Posterior cingulate gyrus (tissue), 11 donors: ENCODE measurements at regions not wholly inside any gene's neighbourhood (a gene's known extent, or its start where the extent isn't known, plus 50 kb on each side); places are given as distances from the start of the nearest gene placed in this dataset.
A peak's percentile ranks its signal among the peaks of the same experiment; 100 is the strongest.

ENCODE experiments used
- DNase-seq, 10 donors: peaks; one replicate each; pipeline versions ENCODE4 v3.0.0 to v3.0.0-alpha.2; 2020 to 2021; ENCODE audit warnings: mixed read lengths in 3 of 10
- intact Hi-C: fragments of 100-400 bp; cut with DNase I; formaldehyde crosslinking; loops from one replicate; pipeline ENCODE4 v1.15.1; 2023

GRCh38 chr4:18858229-18858922 lies 836.8 kb upstream of the LCORL start:
- intact Hi-C loops = no loop called here
- DNase-seq = no peak

GRCh38 chr4:18850867-18851266 lies 829.3 kb upstream of the LCORL start:
- no peak for DNase-seq
- intact Hi-C loops = no loop called here

- intact Hi-C loops = no loop called here
- DNase-seq = no peak
Observed at GRCh38 chr4:18847249-18847890, 825.8 kb upstream of the LCORL start.

GRCh38 chr4:18846313-18846712 lies 824.8 kb upstream of the LCORL start:
- DNase-seq = no peak
- intact Hi-C loops = no loop called here

GRCh38 chr4:18844726-18845125 lies 823.2 kb upstream of the LCORL start:
- intact Hi-C loops = no loop called here

GRCh38 chr4:18842431-18842830 lies 820.9 kb upstream of the LCORL start:
- intact Hi-C loops = no loop called here
- peak in 1 of 10 donors; percentile 66 for DNase-seq

More at GRCh38 chr4:18844726-18845125, 823.2 kb upstream of the LCORL start:
- DNase-seq = no peak

GRCh38 chr4:18840481-18840880 lies 818.9 kb upstream of the LCORL start:
- intact Hi-C loops = no loop called here
- no peak for DNase-seq

GRCh38 chr4:18816228-18816895 lies 794.8 kb upstream of the LCORL start:
- intact Hi-C loops = no loop called here

GRCh38 chr4:18815779-18816173 lies 794.2 kb upstream of the LCORL start:
- DNase-seq = no peak

More at GRCh38 chr4:18816228-18816895, 794.8 kb upstream of the LCORL start:
- DNase-seq = no peak

GRCh38 chr4:18815081-18815778 lies 793.7 kb upstream of the LCORL start:
- intact Hi-C loops = no loop called here

More at GRCh38 chr4:18815779-18816173, 794.2 kb upstream of the LCORL start:
- intact Hi-C loops = no loop called here

GRCh38 chr4:18813771-18814170 lies 792.2 kb upstream of the LCORL start:
- no peak for DNase-seq
- intact Hi-C loops = no loop called here

More at GRCh38 chr4:18815081-18815778, 793.7 kb upstream of the LCORL start:
- no peak for DNase-seq

GRCh38 chr4:18813055-18813454 lies 791.5 kb upstream of the LCORL start:
- intact Hi-C loops = no loop called here

GRCh38 chr4:18803781-18804180 lies 782.2 kb upstream of the LCORL start:
- intact Hi-C loops = no loop called here
- DNase-seq = no peak

More at GRCh38 chr4:18813055-18813454, 791.5 kb upstream of the LCORL start:
- DNase-seq = no peak

- no peak for DNase-seq
- intact Hi-C loops = no loop called here
Observed at GRCh38 chr4:18798123-18798522, 776.6 kb upstream of the LCORL start.

- intact Hi-C loops = no loop called here
- DNase-seq = no peak
Observed at GRCh38 chr4:18795794-18796193, 774.2 kb upstream of the LCORL start.

GRCh38 chr4:18777190-18777930 lies 755.8 kb upstream of the LCORL start:
- intact Hi-C loops = no loop called here
- DNase-seq = no peak

GRCh38 chr4:18767921-18768320 lies 746.4 kb upstream of the LCORL start:
- intact Hi-C loops = no loop called here
- no peak for DNase-seq

- no peak for DNase-seq
- intact Hi-C loops = no loop called here
Observed at GRCh38 chr4:18756671-18757070, 735.1 kb upstream of the LCORL start.

GRCh38 chr4:18754180-18754579 lies 732.6 kb upstream of the LCORL start:
- intact Hi-C loops = no loop called here
- no peak for DNase-seq

GRCh38 chr4:18751083-18751482 lies 729.5 kb upstream of the LCORL start:
- intact Hi-C loops = no loop called here
- no peak for DNase-seq
